Stimulated activated CD8-positive, alpha-beta memory T cell treated with anti-CD3 and anti-CD28 coated beads, Interleukin-4, amount 100 ng/mL, for 1 hour (primary cell): ENCODE measurements at regions not wholly inside any gene's neighbourhood (a gene's known extent, or its start where the extent isn't known, plus 50 kb on each side); places are given as distances from the start of the nearest gene placed in this dataset.
"Not testable (repeated sequence)": the region's sequence is repeated elsewhere in the genome, so short reads cannot be mapped to it uniquely, and the experiment has no call there.

Source experiments
- DNase-seq, 2 donors: peaks; one replicate each; pipeline ENCODE4 v3.0.0-alpha.2; 2020; ENCODE audit warnings: low read depth in 2 of 2, low spot score in 1 of 2

DNA sequence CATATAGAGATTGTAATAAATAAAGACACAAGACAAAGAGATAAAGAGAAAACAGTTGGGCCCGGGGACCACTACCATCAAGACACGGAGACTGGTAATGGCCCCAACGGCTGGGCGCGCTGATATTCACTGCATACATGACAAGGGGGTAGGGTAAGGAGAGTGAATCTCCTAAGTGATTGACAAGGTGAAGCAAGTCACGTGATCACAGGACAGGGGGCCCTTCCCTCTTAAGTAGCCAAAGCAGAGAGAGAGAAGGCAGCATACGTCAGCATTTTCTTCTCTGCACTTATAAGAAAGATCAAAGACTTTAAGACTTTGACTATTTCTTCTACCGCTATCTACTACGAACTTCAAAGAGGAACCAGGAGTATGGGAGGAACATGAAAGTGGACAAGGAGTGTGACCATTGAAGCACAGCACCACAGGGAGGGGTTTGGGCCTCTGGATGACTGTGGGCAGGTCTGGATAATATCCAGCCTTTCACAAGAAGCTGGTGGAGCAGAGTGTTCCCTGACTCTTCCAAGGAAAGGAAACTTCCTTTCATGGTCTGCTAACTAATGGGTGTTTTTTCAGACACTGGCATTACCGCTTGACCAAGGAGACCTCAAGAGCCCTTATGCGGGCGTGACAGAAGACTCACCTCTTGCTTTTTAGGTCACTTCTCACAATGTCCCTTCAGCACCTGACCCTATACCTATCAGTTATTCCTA is 75.6 kb downstream of the MRPL39 start:
- DNase-seq, result not testable (repeated sequence)

- no peak for DNase-seq
Measured at GRCh38 chr21:25528515-25528914, 78.8 kb downstream of the MRPL39 start.

DNA sequence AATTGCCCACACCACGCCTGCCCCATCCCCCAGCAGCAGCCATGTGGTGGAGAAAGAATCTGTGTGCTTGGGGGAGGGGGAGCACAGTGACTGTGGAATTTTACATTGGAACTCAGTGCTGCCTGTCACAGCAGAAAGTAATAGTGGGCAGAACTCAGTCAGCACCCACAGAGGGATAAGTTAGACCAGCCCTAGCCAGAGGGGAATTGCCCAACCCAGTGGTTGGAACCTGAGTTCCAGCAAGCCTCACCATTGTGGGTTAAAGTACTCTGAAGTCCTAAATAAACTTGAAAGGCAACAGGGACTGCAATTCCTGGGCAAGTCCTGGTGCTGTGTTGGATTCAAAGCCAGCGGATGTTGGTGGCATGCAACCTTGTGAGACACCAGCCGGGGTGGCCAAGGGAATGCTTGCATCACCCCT is 88.8 kb downstream of the MRPL39 start:
- DNase-seq, result no peak

DNA sequence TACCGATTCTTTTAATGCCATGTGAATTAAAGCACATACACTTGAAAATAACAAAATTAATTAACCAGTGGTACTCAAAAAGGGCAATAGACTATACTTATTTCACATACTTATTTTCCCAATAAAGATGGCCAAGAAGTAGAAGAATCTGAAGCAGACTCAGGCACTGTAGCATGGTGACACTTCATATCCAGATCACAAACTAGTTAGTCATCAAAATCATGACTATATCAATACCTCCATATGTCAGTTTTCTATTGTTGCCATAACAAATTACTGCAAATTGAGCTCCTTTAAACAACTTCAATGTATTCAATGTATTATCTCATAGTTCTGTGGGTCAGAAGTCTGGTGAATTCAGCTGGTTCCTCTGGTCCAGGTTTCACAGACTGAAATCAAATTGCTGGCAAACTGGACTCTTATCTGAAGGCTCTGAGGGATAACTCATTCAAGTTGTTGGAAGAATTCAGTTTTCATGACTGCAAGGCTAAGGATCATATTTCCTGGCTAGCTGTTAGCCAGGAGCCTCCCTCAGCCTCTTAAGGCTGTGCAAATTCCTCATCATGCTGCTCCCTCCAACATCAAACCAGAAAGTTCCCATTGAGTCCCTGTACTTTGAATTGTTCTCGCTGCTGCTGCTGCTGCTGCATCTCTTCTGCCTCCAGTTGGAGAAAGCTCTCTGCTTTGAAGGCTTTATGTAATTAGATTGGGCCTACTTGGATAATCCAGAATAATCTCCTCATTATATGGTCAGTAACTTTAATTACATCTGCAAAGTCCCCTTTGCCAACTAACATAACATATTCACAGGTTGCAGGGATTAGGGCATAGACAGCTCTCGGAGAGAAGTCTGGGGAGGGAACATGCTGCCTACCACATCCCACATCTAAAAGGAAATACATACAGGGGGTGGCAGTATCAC is 91.5 kb downstream of the MRPL39 start:
- DNase-seq, result no peak

- DNase-seq, result no peak
Measured at GRCh38 chr21:25513810-25514209, 93.5 kb downstream of the MRPL39 start.

GRCh38 chr21:25512095-25513081 is 94.9 kb downstream of the MRPL39 start:
- DNase-seq, result no peak

DNA sequence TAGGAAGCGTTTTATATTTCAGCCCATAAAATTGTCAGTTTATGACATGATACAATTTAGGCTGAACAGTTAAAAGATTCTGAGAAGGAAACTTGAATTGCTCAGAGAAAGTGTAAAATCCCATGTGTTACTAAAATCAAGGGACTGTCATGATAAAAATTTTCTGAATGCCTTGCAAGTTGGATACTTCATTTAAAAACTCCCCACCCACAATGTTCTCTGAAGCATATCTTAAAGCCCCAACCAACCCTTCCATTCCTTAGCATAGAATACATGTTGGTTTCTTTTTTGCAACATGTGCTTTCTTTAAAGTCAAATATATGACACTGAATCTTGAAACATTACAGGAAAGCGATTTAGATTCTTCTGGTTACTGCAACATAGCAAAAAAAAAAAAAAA is 97.4 kb downstream of the MRPL39 start:
- no peak for DNase-seq

- DNase-seq, result no peak
Measured at GRCh38 chr21:25508364-25508763, 98.9 kb downstream of the MRPL39 start.

DNA sequence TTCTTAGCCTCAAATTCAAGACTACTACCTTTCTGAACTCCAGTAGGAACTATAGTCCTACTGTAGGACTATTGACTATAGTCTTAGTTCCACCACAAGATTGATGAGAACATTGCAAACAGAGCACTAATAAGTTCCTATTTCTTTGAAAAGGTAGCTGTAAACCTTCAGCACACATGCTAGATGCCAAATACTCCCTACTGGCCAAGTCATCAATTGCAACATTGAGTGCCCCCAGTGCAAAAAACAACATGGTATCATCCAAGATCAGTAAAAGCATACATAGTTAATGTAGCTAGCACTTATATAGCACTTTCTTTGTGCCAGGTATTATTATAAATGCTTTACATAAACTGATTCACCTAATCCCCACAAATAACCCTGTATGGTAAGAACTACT is 99.8 kb downstream of the MRPL39 start:
- DNase-seq, result no peak

- DNase-seq, result no peak
Measured at GRCh38 chr21:25506887-25507286, 100.4 kb downstream of the MRPL39 start.

GRCh38 chr21:25506261-25506660 is 101.0 kb downstream of the MRPL39 start:
- no peak for DNase-seq

DNA sequence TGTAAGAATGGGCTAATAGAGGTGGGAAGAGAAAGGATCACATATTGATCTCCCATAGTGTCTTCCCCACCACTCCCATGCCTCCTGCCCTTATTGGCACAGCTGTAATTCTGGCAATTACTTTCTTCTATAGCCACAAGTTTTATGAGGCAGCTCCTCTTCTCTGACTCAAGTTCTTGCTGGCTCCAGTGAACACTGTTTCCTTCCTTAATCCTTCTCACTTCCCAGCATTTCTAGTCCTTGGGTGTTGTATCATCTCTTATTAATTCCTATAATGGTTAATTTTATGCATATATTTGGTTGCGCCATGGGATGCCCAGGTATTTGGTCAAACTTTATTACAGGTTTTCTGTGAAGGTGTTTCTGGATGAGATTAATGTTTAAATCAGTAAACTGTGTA is 103.3 kb downstream of the MRPL39 start:
- no peak for DNase-seq

- no peak for DNase-seq
Measured at GRCh38 chr21:25501996-25502665, 105.2 kb downstream of the MRPL39 start.

DNA sequence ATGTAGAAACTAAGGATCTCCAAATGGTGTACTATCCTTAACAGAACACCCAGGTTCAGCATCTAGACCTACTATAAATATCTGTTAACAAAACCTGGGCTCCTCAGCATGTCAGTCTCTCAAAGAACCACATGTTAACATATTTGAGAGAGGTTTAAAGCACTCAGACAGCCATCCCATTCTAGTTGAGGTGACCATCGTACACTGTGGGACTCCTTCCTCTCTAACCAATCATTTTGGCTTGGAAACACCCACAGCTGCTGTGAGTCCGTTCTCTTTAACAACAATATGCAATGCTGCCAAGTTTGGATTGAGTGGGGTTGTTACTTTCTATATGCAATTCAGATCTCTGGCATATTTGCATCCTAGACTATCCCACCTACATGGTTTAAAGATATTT is 105.8 kb downstream of the MRPL39 start:
- DNase-seq, result no peak

DNA sequence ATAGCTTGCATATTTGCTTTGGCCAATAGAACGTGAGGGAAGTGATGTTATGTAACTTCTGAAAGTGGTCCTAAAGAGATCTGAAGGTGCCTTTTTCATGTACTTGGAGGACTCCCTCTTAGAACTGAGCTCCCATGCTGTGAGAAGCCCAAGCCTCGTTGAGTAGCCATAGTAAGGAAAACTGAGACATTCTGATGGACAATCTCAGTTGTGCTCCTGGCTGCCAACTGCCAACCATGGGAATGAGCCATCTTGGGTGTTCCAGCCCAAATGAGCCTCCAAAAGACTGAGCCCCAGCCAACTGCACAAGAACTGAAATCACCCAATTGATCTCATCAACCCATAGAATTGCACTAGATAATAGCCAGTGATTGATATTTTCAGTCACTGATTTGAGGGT is 106.7 kb downstream of the MRPL39 start:
- no peak for DNase-seq

DNA sequence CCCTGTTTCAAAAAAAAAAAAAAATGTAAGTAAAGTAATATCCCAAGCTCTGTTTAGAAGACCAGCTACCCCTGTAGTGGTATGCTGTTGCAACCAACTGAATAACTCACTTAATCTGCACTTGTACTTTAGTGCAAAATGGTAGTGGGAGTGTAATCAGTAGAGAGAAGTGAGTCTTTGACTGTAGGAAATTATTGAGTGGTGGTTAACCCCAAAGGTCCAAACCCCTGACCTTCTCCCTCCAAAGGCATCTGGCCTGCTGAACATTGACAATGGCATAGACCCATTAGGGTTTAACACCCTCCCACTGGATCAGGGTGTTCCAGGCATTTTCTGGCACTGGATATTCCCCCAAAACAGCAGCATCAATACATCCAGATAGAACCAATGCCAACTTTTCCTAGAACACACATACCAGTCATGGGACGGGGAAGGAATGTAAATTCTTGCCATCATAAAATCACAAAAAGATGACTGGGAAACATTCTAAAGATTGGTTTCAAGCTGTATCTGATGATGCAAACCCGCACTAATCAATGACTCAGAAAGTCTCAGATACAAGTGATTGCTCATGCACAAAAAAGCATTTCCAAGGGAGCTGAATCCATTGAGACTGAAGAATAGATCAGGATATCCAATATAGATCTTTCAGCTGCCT is 110.3 kb downstream of the MRPL39 start:
- DNase-seq, result no peak

DNA sequence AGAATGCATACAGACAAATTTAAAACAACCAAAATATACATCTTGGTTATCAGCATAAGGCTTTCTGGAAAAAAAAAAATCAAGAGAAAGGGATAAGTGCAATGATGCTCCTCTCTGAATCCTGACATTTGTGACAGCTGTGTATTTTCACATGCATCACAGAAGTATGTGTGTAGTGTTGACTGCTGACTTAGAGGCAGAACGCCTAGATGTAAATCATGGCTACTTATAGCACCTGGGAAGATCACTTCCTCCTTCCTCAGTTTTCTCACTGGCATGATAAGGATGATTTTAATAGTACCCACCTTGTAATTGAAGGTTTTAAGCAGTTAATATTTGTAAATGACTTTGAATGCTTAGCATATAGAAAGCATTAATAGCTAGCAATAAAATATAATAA is 112.5 kb downstream of the MRPL39 start:
- no peak for DNase-seq

GRCh38 chr21:25493722-25494121 is 113.6 kb downstream of the MRPL39 start:
- DNase-seq, result no peak

DNA sequence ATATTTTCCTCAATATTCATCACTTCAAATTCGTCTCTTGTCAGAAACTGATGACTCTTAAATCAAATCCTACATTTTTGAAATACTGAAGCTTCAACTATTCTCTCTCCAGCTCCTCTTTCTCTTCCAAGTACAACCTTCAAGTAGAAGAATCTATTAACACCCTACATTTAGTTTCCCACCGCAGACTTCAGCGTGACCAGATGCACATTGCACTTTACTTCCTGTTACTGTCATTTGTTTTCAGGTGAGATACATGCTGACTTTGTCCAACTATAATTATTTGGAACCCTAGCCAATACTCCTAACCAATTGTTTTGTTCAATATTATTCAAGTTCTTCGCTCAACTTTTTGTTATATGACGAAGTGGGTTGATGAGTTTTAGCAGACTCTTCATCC is 116.0 kb downstream of the MRPL39 start:
- DNase-seq, result no peak

GRCh38 chr21:25490742-25491141 is 116.5 kb downstream of the MRPL39 start:
- no peak for DNase-seq
